ENCODE measurements at regions not wholly inside any gene's neighbourhood (a gene's known extent, or its start where the extent isn't known, plus 50 kb on each side); places are given as distances from the start of the nearest gene placed in this dataset.
"Not testable (repeated sequence)": the region's sequence is repeated elsewhere in the genome, so short reads cannot be mapped to it uniquely, and the experiment has no call there.

DNA sequence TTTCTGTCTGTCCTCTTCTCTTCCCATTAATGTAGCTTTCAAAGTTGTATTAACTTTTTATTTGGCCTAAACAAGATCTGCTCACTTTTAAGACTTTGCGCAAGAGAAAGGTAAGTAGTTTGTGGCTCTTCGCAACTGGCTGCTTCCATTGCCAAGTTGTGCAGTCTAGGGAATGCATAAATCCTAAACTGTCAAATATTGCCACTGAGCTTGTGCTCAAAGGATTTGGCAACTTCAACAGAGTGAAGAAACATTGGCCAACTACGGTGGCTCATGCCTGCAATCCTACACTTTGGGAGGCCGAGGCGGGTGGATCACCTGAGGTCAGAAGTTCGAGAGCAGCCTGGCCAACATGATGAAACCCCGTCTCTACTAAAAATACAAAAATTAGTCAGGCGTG is 826.4 kb downstream of the EPHA4 start:
- TF ChIP-seq POLR2A (IDR thresholded peaks at IDR 0.05) (no peak), EP300 (IDR thresholded peaks at IDR 0.05) (no peak)
- TF ChIP-seq, protein P1, sequence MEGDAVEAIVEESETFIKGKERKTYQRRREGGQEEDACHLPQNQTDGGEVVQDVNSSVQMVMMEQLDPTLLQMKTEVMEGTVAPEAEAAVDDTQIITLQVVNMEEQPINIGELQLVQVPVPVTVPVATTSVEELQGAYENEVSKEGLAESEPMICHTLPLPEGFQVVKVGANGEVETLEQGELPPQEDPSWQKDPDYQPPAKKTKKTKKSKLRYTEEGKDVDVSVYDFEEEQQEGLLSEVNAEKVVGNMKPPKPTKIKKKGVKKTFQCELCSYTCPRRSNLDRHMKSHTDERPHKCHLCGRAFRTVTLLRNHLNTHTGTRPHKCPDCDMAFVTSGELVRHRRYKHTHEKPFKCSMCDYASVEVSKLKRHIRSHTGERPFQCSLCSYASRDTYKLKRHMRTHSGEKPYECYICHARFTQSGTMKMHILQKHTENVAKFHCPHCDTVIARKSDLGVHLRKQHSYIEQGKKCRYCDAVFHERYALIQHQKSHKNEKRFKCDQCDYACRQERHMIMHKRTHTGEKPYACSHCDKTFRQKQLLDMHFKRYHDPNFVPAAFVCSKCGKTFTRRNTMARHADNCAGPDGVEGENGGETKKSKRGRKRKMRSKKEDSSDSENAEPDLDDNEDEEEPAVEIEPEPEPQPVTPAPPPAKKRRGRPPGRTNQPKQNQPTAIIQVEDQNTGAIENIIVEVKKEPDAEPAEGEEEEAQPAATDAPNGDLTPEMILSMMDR (IDR thresholded peaks at IDR 0.05): no peak
- no peaks in the 10 kb centered on the region for H3K27me3 ChIP-seq
- no peak overlapping the region for H3K27ac ChIP-seq
- H3K36me3 ChIP-seq: no peaks in the 10 kb centered on the region
- H3K9me3 ChIP-seq: no peaks in the 10 kb centered on the region
- no peaks in the 10 kb centered on the region for H3K4me1 ChIP-seq
- 96 to 97% methylated on average over 8 of the region's 8 CpGs for WGBS, 2 donors
- no peak overlapping the region for H3K4me3 ChIP-seq
- no peak for DNase-seq (ENCODE audit: low spot score in 2 of 2)

DNA sequence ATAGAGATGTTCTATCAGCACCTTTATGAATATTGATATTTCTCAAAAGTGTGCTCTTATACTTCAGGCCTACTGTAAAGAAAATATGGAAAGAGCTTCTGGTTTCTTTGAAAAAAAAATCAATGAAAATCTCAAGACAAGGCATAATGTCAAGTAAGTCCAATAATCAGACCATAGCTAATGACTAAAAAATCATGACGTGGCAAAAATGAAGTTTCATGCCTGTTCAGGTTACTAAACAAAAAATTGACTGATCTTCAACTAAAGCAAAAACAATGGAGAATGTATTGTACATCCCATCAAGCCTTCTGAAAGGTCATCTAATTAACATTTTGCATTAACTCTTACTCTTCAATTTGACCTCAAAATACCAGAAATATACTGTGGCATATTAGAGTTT is 824.4 kb downstream of the EPHA4 start:
- Histone ChIP-seq H3K4me1 (no peaks in the 10 kb centered on the region), H3K27me3 (no peaks in the 10 kb centered on the region), H3K9me3 (peaks cover 0 to 4% (median 0%) of the 10 kb centered on the region in 4 donors), H3K4me3 (no peak overlapping the region), H3K36me3 (no peaks in the 10 kb centered on the region), H3K27ac (no peak overlapping the region)
- TF ChIP-seq, protein P1 (IDR thresholded peaks at IDR 0.05): no peak
- TF ChIP-seq EP300 (IDR thresholded peaks at IDR 0.05) (no peak), POLR2A (IDR thresholded peaks at IDR 0.05) (no peak)
- 79 to 87% methylated on average over 1 of the region's 1 CpG for WGBS, 2 donors
- no peak for DNase-seq (ENCODE audit: low spot score in 2 of 2)

DNA sequence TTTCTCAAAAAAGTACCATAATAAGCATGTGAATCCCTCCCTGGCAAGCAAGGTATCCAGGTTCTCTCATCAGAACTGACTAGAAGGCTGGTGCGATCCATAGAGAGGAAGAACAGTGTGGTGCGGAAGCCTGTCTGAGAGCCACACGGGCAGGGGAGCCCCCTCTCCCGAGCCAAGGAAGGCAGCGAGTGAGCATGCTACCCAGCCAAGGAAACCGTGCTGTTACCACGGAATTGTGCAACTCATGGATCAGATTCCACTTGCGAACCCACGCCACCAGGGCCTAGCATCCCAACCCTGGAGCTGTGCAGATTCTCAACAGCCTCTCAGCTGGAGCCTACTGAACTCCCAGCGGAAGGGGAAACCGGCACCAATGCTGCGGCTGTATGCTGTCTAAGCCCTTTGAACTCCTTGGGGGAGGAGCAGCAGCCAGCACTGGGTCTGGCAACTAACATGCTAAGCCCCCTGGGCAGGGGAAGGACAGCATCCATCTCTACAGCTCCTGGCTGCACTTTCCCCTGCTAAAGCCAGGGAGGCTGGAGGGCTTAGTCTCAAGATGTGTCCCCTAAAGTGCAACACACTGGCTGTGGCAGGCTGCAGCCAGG is 823.1 kb downstream of the EPHA4 start:
- Histone ChIP-seq H3K27me3 (no peaks in the 10 kb centered on the region), H3K9me3 (peaks cover 0 to 4% (median 0%) of the 10 kb centered on the region in 4 donors), H3K4me3 (no peak overlapping the region), H3K27ac (no peak overlapping the region), H3K4me1 (no peaks in the 10 kb centered on the region), H3K36me3 (no peaks in the 10 kb centered on the region)
- 67 to 77% methylated on average over 12 of the region's 12 CpGs for WGBS, 2 donors
- DNase-seq (ENCODE audit: low spot score in 2 of 2): no peak
- TF ChIP-seq EP300 (IDR thresholded peaks at IDR 0.05) (no peak), POLR2A (IDR thresholded peaks at IDR 0.05) (no peak)
- TF ChIP-seq, protein P1 (IDR thresholded peaks at IDR 0.05): no peak

DNA sequence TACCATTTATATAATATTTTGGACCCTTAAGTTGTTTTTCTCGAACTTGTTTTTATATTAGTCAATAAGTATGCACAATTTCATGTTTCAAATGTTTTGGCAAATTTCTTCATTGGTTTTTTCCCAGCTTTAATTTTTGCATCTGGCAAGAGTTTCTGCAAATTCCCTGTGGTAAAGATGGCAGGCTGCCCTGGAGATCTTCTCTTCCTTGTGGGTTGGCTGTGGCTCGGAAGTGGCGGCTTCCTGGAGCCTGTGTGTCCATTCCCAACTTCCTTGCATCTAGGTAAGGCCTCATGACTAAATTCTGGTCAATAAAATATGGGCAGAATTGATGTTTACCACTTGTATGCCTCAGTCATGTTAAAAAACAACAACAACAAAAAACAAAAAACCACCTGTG is 818.6 kb downstream of the EPHA4 start:
- 67% methylated on average over 3 of the region's 3 CpGs for WGBS, 2 donors
- no peak overlapping the region for H3K27ac ChIP-seq
- no peak for DNase-seq (ENCODE audit: low spot score in 2 of 2)
- no peak overlapping the region for H3K4me3 ChIP-seq
- no peaks in the 10 kb centered on the region for H3K27me3 ChIP-seq
- H3K9me3 ChIP-seq: peaks cover 0 to 4% (median 0%) of the 10 kb centered on the region in 4 donors
- TF ChIP-seq, protein P1 (IDR thresholded peaks at IDR 0.05): no peak
- no peak for TF ChIP-seq POLR2A (IDR thresholded peaks at IDR 0.05)
- H3K4me1 ChIP-seq: no peaks in the 10 kb centered on the region
- H3K36me3 ChIP-seq: no peaks in the 10 kb centered on the region

DNA sequence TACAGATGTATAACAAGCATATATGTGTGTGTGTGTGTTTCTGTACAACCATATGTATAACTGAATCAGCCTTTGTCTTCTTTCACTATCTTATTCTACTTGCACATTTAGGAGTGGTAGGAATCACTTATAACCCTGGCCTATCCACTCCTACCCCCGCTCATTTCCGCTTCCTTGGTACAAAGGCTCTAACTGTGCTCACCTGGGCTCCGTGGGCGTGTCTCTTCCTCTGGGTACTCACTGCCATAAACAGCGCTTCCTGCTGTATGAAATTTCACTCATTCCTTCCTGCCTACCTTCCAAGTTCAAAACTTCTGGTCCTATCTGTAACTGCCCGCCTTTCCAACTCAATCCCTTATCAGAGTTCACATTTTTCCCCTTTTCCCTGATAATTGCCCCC is 815.5 kb downstream of the EPHA4 start:
- TF ChIP-seq EP300 (IDR thresholded peaks at IDR 0.05) (no peak), POLR2A (IDR thresholded peaks at IDR 0.05) (no peak)
- TF ChIP-seq, protein P1 (IDR thresholded peaks at IDR 0.05): no peak
- Histone ChIP-seq H3K9me3 (no peaks in the 10 kb centered on the region), H3K4me1 (no peaks in the 10 kb centered on the region), H3K27ac (no peak overlapping the region), H3K36me3 (no peaks in the 10 kb centered on the region), H3K4me3 (no peak overlapping the region), H3K27me3 (no peaks in the 10 kb centered on the region)
- DNase-seq (ENCODE audit: low spot score in 2 of 2): no peak
- WGBS, 2 donors: 88 to 89% methylated on average over 6 of the region's 6 CpGs

DNA sequence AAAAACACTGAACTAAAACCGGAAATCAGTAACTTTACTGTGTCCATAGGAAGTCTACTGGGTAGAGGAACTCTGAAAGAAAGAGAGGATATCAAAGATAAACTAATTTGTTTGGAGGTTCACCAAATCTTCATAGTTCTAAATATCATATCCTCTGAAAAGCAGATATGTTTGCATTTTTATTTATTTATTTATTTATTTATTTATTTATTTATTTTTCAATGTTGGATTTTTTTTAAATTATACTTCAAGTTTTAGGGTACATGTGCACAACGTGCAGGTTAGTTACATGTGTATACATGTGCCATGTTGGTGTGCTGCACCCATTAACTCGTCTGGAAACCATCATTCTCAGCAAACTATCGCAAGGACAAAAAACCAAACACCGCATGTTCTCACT is 813.7 kb downstream of the EPHA4 start:
- not testable (repeated sequence) for DNase-seq (ENCODE audit: low spot score in 2 of 2); H3K36me3 ChIP-seq; H3K4me1 ChIP-seq; H3K4me3 ChIP-seq; H3K9me3 ChIP-seq; H3K27me3 ChIP-seq; H3K27ac ChIP-seq
- 92 to 96% methylated on average over 5 of the region's 5 CpGs for WGBS, 2 donors
